Activated CD4-positive, alpha-beta T cell treated with anti-CD3 and anti-CD28 coated beads, Interleukin-2, amount 10 ng/mL, durations not matched to agents 7 days and 5 days (primary cell): ENCODE measurements at regions not wholly inside any gene's neighbourhood (a gene's known extent, or its start where the extent isn't known, plus 50 kb on each side); places are given as distances from the start of the nearest gene placed in this dataset.

Experiments
- CTCF ChIA-PET: fragments of 350-600 bp; sonication (Branson Sonifier 250); formaldehyde crosslinking; loops from one replicate; lab custom pipeline; 2021; ENCODE audit warnings: antibody characterized with exemption; lab: Charles Lee
- POLR2A ChIA-PET: fragments of 350-600 bp; sonication (Branson Sonifier 250); formaldehyde crosslinking; loops from one replicate; lab custom pipeline; 2021; ENCODE audit warnings: antibody characterized with exemption; lab: Charles Lee
- DNase-seq: peaks from one replicate; pipeline ENCODE4 v3.0.0-alpha.2; 2020
- H3K27ac Mint-ChIP-seq: one replicate; pipeline ENCODE4 v1.8.0; 2021; ENCODE audit warnings: mild to moderate bottlenecking, moderate library complexity, mixed read lengths
- H3K27me3 Mint-ChIP-seq: one replicate; pipeline ENCODE4 v1.8.0; 2021; ENCODE audit warnings: mixed read lengths
- H3K36me3 Mint-ChIP-seq: one replicate; pipeline ENCODE4 v1.8.0; 2021; ENCODE audit warnings: low read depth, mixed read lengths
- H3K4me1 Mint-ChIP-seq: one replicate; pipeline ENCODE4 v1.8.0; 2021; ENCODE audit warnings: mixed read lengths
- H3K4me3 Mint-ChIP-seq: one replicate; pipeline ENCODE4 v1.8.0; 2021; ENCODE audit warnings: mild to moderate bottlenecking, moderate library complexity, mixed read lengths
- H3K9me3 Mint-ChIP-seq: one replicate; pipeline ENCODE4 v1.8.0; 2021; ENCODE audit warnings: mixed read lengths

DNA sequence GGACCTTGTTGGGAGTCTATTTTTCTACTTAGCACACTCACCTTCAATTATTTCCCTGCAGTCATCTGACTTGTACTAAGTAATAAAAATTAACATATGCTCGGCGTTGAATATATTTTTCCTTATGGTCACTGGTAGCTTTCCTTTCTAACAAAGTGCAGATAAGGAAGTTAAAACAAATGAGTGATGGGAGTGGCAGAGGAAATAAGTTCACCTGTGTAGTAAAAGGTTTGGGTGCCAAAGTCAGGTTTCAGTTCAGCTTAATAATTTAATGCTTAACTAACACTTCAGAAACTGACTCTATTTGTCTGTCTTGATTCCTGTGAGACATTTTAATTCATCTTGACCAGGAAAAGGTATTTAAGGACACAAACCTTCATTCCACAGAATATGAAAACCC, 184.4 kb downstream of the PCDH7 start:
- CTCF ChIA-PET: no interaction called here
- POLR2A ChIA-PET: no interaction called here
- no peak for DNase-seq
- H3K27me3 Mint-ChIP-seq: no peaks in the 10 kb centered on the region
- no peaks in the 10 kb centered on the region for H3K4me1 Mint-ChIP-seq
- no peak overlapping the region for H3K27ac Mint-ChIP-seq
- peaks cover 2% of the 10 kb centered on the region for H3K9me3 Mint-ChIP-seq
- no peaks in the 10 kb centered on the region for H3K36me3 Mint-ChIP-seq
- H3K4me3 Mint-ChIP-seq: no peak overlapping the region

DNA sequence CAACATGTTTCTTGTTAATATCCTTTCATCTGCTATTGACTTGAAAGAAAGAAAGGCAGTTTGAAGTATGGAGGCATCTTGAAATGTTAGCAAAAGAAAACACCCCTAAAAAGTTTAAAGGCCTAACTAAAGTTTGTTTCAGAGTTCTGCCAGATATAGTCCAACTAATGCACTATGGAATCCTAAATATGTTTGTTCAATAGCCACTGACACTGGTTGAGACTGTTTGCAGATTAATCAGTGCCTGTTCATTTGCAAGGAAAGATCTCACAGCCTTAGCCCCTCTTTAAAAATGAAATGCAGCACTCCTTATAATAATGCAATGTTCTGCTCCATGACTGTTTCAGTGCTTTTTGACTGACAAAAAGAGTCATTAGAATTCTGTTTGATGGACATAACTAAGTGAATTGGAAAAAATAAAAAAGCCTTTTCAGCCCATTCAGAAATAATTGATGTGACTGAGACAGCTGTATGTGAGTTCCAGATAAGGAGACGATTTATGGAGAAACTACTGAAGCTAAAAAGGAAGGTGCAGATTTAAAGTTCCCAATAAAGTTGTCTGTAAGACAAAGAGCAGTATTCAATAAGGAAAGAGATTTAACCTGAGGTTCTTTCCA, 192.0 kb downstream of the PCDH7 start:
- no peak overlapping the region for H3K4me3 Mint-ChIP-seq
- DNase-seq: no peak
- H3K36me3 Mint-ChIP-seq: no peaks in the 10 kb centered on the region
- no peaks in the 10 kb centered on the region for H3K4me1 Mint-ChIP-seq
- no peak overlapping the region for H3K27ac Mint-ChIP-seq
- peaks cover 2% of the 10 kb centered on the region for H3K9me3 Mint-ChIP-seq
- ChIA-PET CTCF (no interaction called here), POLR2A (no interaction called here)
- H3K27me3 Mint-ChIP-seq: no peaks in the 10 kb centered on the region

DNA sequence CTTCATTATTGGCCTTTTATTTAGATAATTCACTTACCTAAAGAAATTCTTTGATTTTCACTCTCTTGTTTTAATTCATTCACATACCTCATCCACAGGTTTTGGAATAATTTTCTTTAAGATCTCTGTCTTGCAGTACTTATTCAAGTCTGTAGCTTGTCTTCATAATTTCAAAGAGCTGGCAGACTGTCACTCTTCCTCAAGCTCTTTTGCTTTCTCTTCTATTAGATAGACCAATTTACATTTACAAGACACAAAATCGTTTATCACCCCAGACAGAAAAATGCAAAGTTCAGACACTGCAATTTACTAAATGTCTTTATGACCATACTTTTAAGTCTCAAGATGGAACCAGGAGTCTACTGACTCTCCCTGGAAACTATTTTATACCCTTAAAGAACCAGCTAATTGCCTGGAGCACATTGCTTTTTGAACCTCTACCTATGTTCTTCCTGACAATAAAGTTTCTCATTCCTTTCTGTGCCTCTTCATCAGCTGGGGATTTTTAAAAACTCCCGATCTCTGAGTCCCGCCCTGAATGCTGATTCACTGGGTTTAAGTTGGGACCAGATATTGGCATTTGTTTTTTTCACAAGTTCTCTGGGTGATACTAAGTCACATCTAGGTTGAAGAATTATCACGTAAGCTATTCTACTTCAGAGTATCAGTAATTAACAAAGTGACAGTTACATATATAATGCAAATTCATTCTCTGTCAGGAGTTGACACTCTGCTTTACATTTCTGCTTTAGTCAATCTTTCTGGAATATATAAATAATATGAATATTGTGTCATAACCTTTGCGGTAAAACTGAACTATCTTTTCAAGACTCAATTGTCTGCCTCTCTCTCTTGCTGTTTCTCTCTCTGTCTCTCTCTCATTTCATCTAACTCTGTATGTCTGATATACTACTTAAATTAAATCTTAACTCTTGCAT, 196.4 kb downstream of the PCDH7 start:
- Mint-ChIP-seq H3K9me3 (no peaks in the 10 kb centered on the region), H3K4me3 (no peak overlapping the region), H3K27ac (no peak overlapping the region), H3K36me3 (no peaks in the 10 kb centered on the region), H3K27me3 (no peaks in the 10 kb centered on the region), H3K4me1 (no peaks in the 10 kb centered on the region)
- CTCF ChIA-PET: no interaction called here
- no peak for DNase-seq
- POLR2A ChIA-PET: no interaction called here

DNA sequence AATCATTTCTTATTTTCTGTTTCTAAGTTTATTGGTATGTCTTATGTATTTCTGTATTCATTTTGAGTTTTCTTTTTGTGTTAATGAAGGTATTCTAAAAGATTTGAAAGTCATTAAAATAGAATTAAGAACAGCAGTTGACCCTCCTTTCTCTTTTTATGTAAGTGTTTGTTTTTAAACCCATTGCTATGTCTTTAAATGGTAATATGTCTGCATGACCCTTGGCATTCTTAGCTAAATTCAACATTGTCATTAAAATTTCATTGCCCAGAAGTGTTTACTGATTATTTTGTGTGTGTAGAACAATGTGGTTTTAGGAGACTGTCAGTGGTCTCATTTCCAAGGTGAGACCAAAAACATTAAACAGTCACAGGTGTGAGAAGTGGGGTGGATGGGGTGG, 197.8 kb downstream of the PCDH7 start:
- no peak for DNase-seq
- Mint-ChIP-seq H3K27me3 (no peaks in the 10 kb centered on the region), H3K4me1 (no peaks in the 10 kb centered on the region), H3K4me3 (no peak overlapping the region), H3K9me3 (no peaks in the 10 kb centered on the region), H3K27ac (no peak overlapping the region), H3K36me3 (no peaks in the 10 kb centered on the region)
- ChIA-PET POLR2A (no interaction called here), CTCF (no interaction called here)

DNA sequence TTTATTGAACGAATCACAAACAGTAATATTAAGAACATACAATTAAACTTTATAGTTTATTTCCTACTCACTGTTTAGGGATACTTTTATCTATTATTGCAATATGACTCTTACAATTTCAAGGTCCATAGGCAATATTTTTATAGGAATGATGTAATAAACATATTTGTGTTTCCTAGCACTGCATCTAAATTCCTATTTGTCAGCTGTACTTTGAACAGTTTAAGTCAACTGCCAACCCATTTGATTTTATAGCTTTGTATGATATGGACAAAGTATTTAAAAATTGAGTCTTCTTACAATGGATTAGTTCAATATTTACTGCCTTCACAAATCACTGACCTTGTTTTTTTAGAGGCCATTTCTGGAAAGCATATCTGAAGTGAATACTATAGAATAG, 199.3 kb downstream of the PCDH7 start:
- ChIA-PET CTCF (no interaction called here), POLR2A (no interaction called here)
- Mint-ChIP-seq H3K4me3 (no peak overlapping the region), H3K27ac (no peak overlapping the region), H3K4me1 (no peaks in the 10 kb centered on the region), H3K27me3 (no peaks in the 10 kb centered on the region), H3K9me3 (no peaks in the 10 kb centered on the region), H3K36me3 (no peaks in the 10 kb centered on the region)
- DNase-seq: no peak

DNA sequence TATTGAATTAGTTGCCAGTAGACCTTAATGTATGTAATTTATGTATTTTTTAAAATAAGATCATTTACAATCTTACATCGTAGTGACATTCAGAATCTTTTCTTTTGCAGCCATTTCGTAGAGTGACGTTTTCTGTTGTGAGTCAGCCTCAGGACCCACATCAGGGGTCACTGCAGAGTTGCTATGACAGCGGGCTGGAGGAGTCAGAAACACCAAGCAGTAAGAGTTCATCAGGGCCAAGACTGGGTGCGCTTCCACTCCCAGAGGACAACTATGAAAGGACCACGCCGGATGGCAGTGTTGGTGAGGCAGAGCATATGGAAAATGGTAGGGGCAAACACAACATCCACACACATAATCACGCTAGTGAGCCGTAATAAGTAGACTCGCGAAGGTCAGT, 199.9 kb downstream of the PCDH7 start:
- Mint-ChIP-seq H3K4me3 (no peak overlapping the region), H3K9me3 (no peaks in the 10 kb centered on the region), H3K27ac (no peak overlapping the region), H3K4me1 (no peaks in the 10 kb centered on the region), H3K27me3 (no peaks in the 10 kb centered on the region), H3K36me3 (no peaks in the 10 kb centered on the region)
- POLR2A ChIA-PET: no interaction called here
- CTCF ChIA-PET: no interaction called here
- no peak for DNase-seq

DNA sequence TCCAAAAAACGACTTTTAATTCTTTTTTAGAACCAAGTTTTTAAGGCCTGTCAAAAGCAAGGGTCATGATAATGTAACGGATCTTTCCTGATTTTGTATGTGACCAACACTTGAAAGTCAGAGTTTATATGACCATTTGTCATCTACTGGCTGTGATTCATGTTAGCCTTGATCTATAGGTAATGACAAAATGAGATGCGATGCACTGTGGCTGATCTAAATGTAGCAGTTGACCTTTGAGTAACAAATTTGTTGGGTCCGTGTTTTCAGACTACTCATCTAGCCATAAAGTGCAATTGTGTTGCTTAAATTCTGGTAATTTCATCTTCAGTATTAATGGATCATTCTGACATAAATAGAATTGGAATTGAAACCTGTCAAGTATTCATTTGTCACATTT, 202.5 kb downstream of the PCDH7 start:
- ChIA-PET CTCF (no interaction called here), POLR2A (no interaction called here)
- H3K27me3 Mint-ChIP-seq: no peaks in the 10 kb centered on the region
- no peaks in the 10 kb centered on the region for H3K4me1 Mint-ChIP-seq
- H3K36me3 Mint-ChIP-seq: no peaks in the 10 kb centered on the region
- no peak for DNase-seq
- no peak overlapping the region for H3K27ac Mint-ChIP-seq
- H3K4me3 Mint-ChIP-seq: no peak overlapping the region
- no peaks in the 10 kb centered on the region for H3K9me3 Mint-ChIP-seq

DNA sequence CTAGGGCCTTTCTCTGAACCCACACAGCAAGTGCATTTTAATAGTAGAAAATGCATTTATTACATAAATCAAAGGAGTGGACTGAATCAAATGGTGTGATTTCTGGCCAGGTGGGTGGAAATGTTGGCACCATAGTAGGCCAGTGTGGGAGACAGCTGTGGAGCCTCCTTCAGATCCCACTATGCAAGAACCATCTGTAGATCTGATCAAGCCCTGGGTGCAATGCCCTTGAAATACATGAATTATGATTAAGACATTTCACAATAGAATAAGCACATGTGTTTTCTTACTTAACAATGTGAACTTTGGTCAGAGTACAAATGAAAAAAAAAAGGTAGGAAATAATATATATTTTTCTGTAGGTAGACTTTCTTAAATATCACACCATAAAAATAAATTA, 204.3 kb downstream of the PCDH7 start:
- no peak for DNase-seq
- H3K9me3 Mint-ChIP-seq: no peaks in the 10 kb centered on the region
- no peaks in the 10 kb centered on the region for H3K4me1 Mint-ChIP-seq
- POLR2A ChIA-PET: no interaction called here
- H3K27me3 Mint-ChIP-seq: no peaks in the 10 kb centered on the region
- no peaks in the 10 kb centered on the region for H3K36me3 Mint-ChIP-seq
- no peak overlapping the region for H3K27ac Mint-ChIP-seq
- no peak overlapping the region for H3K4me3 Mint-ChIP-seq
- CTCF ChIA-PET: no interaction called here

DNA sequence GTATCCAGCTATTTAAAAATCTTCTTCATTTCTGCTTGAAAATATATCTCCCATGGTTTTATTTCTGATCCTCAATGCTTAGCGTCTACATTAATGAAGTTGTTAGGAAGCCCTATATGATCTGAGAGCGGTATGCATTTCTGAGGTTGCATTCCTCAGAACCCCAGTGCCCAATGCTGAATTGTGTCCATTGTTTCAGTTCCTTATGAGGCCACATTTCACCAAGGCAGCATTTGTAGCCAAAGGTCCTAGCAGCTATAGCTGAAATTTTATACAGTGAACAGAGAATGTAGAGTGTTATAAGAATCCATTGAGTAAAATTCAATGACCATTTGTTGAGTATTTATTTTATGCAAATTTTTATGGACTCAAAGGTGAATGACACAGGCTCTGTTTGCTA, 209.5 kb downstream of the PCDH7 start:
- Mint-ChIP-seq H3K4me3 (no peak overlapping the region), H3K27ac (no peak overlapping the region), H3K9me3 (no peaks in the 10 kb centered on the region), H3K27me3 (no peaks in the 10 kb centered on the region), H3K36me3 (no peaks in the 10 kb centered on the region), H3K4me1 (no peaks in the 10 kb centered on the region)
- POLR2A ChIA-PET: no interaction called here
- CTCF ChIA-PET: no interaction called here
- no peak for DNase-seq

DNA sequence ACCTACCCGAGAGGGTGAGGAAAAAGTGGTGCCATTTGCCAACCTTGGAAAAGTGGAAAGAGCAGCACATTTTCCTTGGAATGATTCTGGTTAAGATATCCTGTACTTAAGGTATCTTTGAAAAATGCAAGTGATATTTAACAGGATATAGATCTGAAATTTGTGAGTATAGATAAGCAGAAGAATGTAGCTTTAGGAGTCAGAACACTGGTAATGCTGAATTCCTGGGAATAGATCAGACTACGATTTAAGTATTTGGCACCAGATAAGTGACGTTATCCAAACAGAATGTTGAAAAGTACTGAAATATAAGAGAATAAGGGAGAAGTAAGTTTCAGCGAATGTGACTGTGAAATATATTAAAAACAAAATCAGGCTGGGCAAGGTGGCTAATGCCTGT, 210.1 kb downstream of the PCDH7 start:
- CTCF ChIA-PET: no interaction called here
- no peak overlapping the region for H3K4me3 Mint-ChIP-seq
- H3K9me3 Mint-ChIP-seq: no peaks in the 10 kb centered on the region
- H3K36me3 Mint-ChIP-seq: no peaks in the 10 kb centered on the region
- no peak overlapping the region for H3K27ac Mint-ChIP-seq
- H3K4me1 Mint-ChIP-seq: no peaks in the 10 kb centered on the region
- no peaks in the 10 kb centered on the region for H3K27me3 Mint-ChIP-seq
- POLR2A ChIA-PET: no interaction called here
- no peak for DNase-seq

DNA sequence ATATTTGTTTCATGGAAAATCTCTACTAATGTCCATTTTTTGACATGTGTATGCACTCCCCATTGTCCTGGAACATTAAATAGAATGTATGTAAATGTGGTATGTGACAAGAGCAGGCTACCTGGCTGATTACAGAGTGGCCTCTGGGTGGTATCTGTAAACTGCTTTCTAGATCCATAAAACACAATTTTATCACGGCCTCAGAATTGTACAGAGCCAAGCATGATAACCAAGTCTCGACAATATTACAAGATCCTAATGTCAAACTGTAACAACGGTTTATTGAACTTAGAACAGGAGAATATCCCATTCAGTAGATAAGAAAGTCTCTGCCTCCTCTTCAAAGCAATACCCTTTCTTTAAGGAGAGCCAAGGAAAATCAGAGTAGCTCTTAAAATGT, 212.4 kb downstream of the PCDH7 start:
- Mint-ChIP-seq H3K36me3 (no peaks in the 10 kb centered on the region), H3K9me3 (no peaks in the 10 kb centered on the region), H3K4me1 (no peaks in the 10 kb centered on the region), H3K27me3 (no peaks in the 10 kb centered on the region), H3K27ac (no peak overlapping the region), H3K4me3 (no peak overlapping the region)
- no peak for DNase-seq
- POLR2A ChIA-PET: no interaction called here
- CTCF ChIA-PET: no interaction called here

DNA sequence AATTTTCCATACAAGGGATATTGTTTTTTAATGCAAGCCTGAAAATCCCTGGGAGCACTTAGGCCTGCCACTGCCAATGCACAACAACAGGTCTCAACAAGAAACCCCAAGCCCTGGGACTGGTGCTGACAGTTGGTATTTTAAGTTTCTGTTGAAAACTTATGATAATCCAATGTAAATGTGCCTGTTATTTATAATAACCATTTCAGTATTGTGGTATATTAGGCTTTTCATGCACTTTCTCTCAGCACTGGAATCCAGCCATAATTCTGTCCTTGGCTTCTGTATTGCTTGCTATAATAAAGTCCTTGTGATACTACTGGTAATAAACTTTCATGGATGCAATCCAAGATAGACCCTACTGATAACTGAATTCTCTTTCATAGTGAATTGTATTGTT, 218.9 kb downstream of the PCDH7 start:
- no peaks in the 10 kb centered on the region for H3K36me3 Mint-ChIP-seq
- no peak for DNase-seq
- no peak overlapping the region for H3K4me3 Mint-ChIP-seq
- H3K27me3 Mint-ChIP-seq: no peaks in the 10 kb centered on the region
- no peak overlapping the region for H3K27ac Mint-ChIP-seq
- no peaks in the 10 kb centered on the region for H3K4me1 Mint-ChIP-seq
- ChIA-PET CTCF (no interaction called here), POLR2A (no interaction called here)
- no peaks in the 10 kb centered on the region for H3K9me3 Mint-ChIP-seq

DNA sequence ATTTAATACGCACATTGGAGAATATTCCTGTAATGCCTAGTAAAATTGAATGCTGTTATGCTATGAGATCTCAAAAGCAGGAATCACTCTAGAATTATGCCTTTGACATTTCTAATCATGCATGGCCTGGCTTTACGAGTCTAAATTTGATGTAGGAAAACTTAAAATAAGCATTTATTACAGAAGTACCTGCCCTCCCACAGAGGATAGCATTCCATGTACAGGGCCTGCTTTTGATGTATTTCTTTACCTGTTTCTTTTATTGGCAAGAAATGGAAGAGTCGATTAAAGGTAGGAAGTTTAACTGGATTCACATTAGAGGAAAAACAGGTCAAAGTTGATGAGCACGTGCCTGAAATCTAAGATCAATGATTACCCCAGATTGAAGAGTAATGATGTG, 219.5 kb downstream of the PCDH7 start:
- H3K4me1 Mint-ChIP-seq: no peaks in the 10 kb centered on the region

DNA sequence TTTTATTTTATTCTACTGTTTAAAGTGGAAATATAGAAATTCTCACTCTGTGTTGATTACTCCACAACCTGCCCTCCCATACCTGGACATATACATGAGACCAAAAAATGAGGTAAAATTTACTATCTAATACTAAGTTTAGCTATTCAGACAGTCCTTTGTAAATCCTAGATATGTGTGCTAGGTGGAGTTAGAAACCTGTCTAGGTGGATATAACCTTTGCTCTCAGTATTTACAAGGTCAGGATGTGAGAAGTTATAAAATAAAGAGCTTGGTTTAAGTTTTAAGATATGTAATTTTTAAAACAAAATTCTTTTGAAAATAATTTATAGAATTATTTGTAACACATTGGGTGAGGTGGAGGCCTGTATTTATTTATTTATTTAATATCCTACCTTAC, 221.5 kb downstream of the PCDH7 start:
- no peak overlapping the region for H3K4me3 Mint-ChIP-seq
- POLR2A ChIA-PET: no interaction called here
- H3K9me3 Mint-ChIP-seq: no peaks in the 10 kb centered on the region
- CTCF ChIA-PET: no interaction called here
- no peaks in the 10 kb centered on the region for H3K27me3 Mint-ChIP-seq
- no peaks in the 10 kb centered on the region for H3K36me3 Mint-ChIP-seq
- H3K4me1 Mint-ChIP-seq: no peaks in the 10 kb centered on the region
- H3K27ac Mint-ChIP-seq: no peak overlapping the region
- DNase-seq: no peak

More for the DNA sequence above, 219.5 kb downstream of the PCDH7 start:
- H3K36me3 Mint-ChIP-seq: no peaks in the 10 kb centered on the region
- no peaks in the 10 kb centered on the region for H3K27me3 Mint-ChIP-seq
- no peak for DNase-seq
- no peaks in the 10 kb centered on the region for H3K9me3 Mint-ChIP-seq
- ChIA-PET CTCF (no interaction called here), POLR2A (no interaction called here)
- no peak overlapping the region for H3K4me3 Mint-ChIP-seq
- H3K27ac Mint-ChIP-seq: no peak overlapping the region
